ENCODE measurements at regions not wholly inside any gene's neighbourhood (a gene's known extent, or its start where the extent isn't known, plus 50 kb on each side); places are given as distances from the start of the nearest gene placed in this dataset.

DNA sequence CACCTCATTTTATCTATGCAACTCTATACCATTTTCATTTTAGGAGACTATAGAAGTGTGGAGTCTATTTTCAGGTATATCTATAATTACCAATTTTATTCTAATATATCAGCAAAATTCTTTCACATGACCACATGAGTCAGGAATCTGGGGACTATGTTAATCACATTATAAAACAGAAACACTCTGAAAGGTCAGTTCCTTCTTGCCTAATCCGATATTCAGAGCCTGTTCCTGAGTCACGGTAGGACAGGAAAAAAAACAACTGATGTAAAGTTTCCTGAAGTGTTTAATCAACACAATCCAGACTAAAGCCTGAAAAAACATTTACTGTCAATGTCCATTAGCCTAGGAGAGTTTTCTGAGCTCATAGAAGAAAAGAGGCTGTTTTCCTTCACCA lies 1902.3 kb downstream of the NCAM2 start:
- TF ChIP-seq RAD21 (IDR thresholded peaks at IDR 0.05 in 1 of 2, conservative IDR thresholded peaks at IDR 0.05 in 1 of 2; ENCODE audit: low read depth in 2 of 2, low read length in 2 of 2) (no peak), EP300 (IDR thresholded peaks at IDR 0.05; ENCODE audit: borderline replicate concordance in 1 of 2, low read depth in 2 of 2, low read length in 2 of 2) (no peak), TAF1 (IDR thresholded peaks at IDR 0.05; ENCODE audit: low read depth, low read length) (no peak), CHD2 (IDR thresholded peaks at IDR 0.05; ENCODE audit: low read length) (no peak), CREB1 (IDR thresholded peaks at IDR 0.05) (no peak), POLR2AphosphoS5 (IDR thresholded peaks at IDR 0.05; ENCODE audit: low read depth, low read length) (no peak), NRF1 (IDR thresholded peaks at IDR 0.05; ENCODE audit: low read depth, low read length) (no peak), POLR2A (IDR thresholded peaks at IDR 0.05; ENCODE audit: control extremely low read depth in 1 of 2, low read depth in 2 of 2, low read length in 2 of 2) (no peak), HDAC2 (IDR thresholded peaks at IDR 0.05; ENCODE audit: borderline replicate concordance in 1 of 2, low read depth in 2 of 2, low read length in 2 of 2) (no peak)
- TF ChIP-seq, protein P1, sequence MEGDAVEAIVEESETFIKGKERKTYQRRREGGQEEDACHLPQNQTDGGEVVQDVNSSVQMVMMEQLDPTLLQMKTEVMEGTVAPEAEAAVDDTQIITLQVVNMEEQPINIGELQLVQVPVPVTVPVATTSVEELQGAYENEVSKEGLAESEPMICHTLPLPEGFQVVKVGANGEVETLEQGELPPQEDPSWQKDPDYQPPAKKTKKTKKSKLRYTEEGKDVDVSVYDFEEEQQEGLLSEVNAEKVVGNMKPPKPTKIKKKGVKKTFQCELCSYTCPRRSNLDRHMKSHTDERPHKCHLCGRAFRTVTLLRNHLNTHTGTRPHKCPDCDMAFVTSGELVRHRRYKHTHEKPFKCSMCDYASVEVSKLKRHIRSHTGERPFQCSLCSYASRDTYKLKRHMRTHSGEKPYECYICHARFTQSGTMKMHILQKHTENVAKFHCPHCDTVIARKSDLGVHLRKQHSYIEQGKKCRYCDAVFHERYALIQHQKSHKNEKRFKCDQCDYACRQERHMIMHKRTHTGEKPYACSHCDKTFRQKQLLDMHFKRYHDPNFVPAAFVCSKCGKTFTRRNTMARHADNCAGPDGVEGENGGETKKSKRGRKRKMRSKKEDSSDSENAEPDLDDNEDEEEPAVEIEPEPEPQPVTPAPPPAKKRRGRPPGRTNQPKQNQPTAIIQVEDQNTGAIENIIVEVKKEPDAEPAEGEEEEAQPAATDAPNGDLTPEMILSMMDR (IDR thresholded peaks at IDR 0.05; ENCODE audit: control extremely low read depth in 1 of 3, insufficient read depth in 1 of 3, low read depth in 1 of 3, low read length in 3 of 3), result no peak

Measured in H1 (cell line).